Osteocyte (in vitro differentiated cells): ENCODE measurements at regions not wholly inside any gene's neighbourhood (a gene's known extent, or its start where the extent isn't known, plus 50 kb on each side); places are given as distances from the start of the nearest gene placed in this dataset.

ENCODE experiments used
- DNase-seq: peaks from one replicate; pipeline ENCODE4 v3.0.0; 2021; ENCODE audit warnings: mixed read lengths; ENCODE audit not compliant: unreplicated experiment; ENCODE audit errors: extremely low spot score
- H3K27ac Mint-ChIP-seq: one replicate; pipeline ENCODE4 v1.8.0; 2021; ENCODE audit warnings: mild to moderate bottlenecking, mixed read lengths; ENCODE audit not compliant: unreplicated experiment
- H3K27me3 Mint-ChIP-seq: one replicate; pipeline ENCODE4 v1.8.0; 2021; ENCODE audit warnings: mixed read lengths; ENCODE audit not compliant: unreplicated experiment
- H3K36me3 Mint-ChIP-seq: one replicate; pipeline ENCODE4 v1.8.0; 2021; ENCODE audit warnings: mixed read lengths; ENCODE audit not compliant: unreplicated experiment
- H3K4me1 Mint-ChIP-seq: one replicate; pipeline ENCODE4 v1.8.0; 2021; ENCODE audit warnings: mixed read lengths; ENCODE audit not compliant: unreplicated experiment
- H3K4me3 Mint-ChIP-seq: one replicate; pipeline ENCODE4 v1.8.0; 2021; ENCODE audit warnings: mild to moderate bottlenecking, moderate library complexity, mixed read lengths; ENCODE audit not compliant: unreplicated experiment
- H3K9me3 Mint-ChIP-seq: one replicate; pipeline ENCODE4 v1.8.0; 2021; ENCODE audit warnings: mixed read lengths; ENCODE audit not compliant: unreplicated experiment
- TF ChIP-seq, protein P1 (sequence below): fragments of 200-600 bp; sonication (generic); IDR thresholded peaks from 2 replicates; pipeline ENCODE4 v1.5.0; 2021; ENCODE audit warnings: antibody characterized with exemption, mild to moderate bottlenecking, moderate library complexity

DNA sequence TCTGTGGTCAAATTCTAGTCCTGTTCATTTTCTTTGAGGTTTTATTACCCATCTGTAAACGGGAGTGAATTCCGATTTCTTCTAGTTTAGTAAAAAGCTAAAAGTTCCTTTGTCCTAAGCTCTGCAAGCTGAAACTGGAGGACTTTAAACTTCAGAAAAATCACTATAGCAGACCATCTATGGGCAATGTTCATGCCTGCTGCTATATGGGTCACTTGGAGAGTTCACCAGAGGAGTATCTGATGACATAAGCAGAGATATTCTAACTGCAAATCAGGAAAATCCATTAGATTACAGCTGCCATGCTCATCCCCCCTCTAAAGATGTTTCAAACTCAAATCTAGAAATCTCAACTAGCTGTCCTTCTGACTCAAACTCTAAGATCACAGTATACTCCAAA, 193.0 kb upstream of the RTL1 start:
- Mint-ChIP-seq H3K4me1 (peaks cover 8% of the 10 kb centered on the region), H3K4me3 (no peak overlapping the region), H3K27ac (no peak overlapping the region), H3K9me3 (peaks cover 3% of the 10 kb centered on the region), H3K36me3 (no peaks in the 10 kb centered on the region), H3K27me3 (no peaks in the 10 kb centered on the region)
- no peak for DNase-seq
- TF ChIP-seq, protein P1, sequence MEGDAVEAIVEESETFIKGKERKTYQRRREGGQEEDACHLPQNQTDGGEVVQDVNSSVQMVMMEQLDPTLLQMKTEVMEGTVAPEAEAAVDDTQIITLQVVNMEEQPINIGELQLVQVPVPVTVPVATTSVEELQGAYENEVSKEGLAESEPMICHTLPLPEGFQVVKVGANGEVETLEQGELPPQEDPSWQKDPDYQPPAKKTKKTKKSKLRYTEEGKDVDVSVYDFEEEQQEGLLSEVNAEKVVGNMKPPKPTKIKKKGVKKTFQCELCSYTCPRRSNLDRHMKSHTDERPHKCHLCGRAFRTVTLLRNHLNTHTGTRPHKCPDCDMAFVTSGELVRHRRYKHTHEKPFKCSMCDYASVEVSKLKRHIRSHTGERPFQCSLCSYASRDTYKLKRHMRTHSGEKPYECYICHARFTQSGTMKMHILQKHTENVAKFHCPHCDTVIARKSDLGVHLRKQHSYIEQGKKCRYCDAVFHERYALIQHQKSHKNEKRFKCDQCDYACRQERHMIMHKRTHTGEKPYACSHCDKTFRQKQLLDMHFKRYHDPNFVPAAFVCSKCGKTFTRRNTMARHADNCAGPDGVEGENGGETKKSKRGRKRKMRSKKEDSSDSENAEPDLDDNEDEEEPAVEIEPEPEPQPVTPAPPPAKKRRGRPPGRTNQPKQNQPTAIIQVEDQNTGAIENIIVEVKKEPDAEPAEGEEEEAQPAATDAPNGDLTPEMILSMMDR, result no peak

DNA sequence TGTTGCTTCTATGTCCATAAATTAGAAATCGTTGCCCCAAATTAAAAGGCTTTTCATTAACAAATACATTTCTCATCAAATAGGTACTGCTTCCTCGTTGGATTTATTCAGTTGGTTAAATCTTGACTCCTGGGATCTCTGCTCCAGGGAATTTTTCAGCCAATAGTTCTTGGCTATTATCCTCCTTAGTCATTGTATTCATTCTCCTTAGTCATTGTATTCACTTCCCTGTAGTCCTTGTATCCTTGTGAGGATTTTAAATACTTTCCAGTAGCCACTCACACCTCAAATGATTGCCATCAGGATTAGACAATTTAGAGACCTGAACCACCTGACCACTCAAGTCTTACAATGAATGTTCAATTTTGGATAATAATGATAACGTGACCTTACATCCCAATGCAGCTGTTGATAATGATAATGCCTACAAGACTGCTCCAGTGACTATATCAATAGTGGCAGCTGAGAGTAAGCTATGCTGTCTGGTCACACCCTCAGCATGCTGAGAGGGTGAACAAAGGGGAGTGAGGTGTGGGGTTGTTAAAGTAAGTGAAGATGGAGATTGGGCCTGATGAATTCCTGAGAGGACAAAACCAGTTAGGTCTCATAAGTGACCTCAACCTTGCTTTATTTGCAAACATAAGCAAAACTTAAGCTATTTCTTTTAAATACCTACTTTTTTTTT, 193.7 kb upstream of the RTL1 start:
- Mint-ChIP-seq H3K4me1 (peaks cover 7% of the 10 kb centered on the region), H3K27ac (no peak overlapping the region), H3K9me3 (peaks cover 3% of the 10 kb centered on the region), H3K27me3 (no peaks in the 10 kb centered on the region), H3K4me3 (no peak overlapping the region), H3K36me3 (no peaks in the 10 kb centered on the region)
- TF ChIP-seq, protein P1, result no peak
- DNase-seq, result no peak

DNA sequence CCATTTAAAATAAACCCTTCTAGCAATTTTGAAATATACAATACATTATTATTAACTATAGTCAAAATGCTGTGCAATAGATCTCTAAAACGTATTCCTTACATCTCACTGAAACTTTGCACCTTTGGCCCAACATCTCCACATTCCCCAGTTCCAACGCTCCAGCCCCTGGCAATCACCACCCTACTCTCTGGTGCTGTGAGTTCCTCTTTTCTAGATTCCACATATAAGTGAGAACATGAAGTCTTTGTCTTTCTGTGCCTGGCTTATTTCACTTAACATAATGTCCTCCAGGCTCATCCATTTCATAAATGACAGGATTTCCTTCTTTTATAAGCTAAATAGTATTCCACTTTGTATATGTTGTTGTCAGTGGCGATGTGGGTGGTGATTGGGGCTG, 194.7 kb upstream of the RTL1 start:
- H3K27ac Mint-ChIP-seq, result no peak overlapping the region
- H3K4me3 Mint-ChIP-seq, result no peak overlapping the region
- TF ChIP-seq, protein P1, result no peak
- DNase-seq, result no peak
- H3K36me3 Mint-ChIP-seq, result no peaks in the 10 kb centered on the region
- peaks cover 6% of the 10 kb centered on the region for H3K4me1 Mint-ChIP-seq
- no peaks in the 10 kb centered on the region for H3K27me3 Mint-ChIP-seq
- peaks cover 3% of the 10 kb centered on the region for H3K9me3 Mint-ChIP-seq

DNA sequence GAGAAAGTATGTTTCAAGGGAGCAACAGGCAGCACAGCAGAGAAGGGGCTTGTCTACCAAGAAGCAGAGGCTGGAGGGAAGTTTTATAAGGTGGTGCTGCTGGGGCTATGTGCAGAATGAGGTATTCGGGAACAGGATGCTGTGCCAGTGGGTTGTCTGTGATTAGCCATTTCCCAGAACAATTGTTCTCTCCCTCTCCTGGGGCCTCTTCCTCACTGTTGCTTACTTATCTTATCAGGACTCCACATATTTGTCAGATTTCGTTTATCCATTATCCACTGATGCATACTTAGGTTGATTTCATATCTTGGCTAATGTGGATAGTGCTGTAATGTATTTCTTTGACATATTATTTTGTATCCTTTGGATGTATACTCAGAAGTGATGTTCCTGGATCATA, 195.1 kb upstream of the RTL1 start:
- peaks cover 7% of the 10 kb centered on the region for H3K4me1 Mint-ChIP-seq
- H3K9me3 Mint-ChIP-seq, result peaks cover 3% of the 10 kb centered on the region
- no peaks in the 10 kb centered on the region for H3K27me3 Mint-ChIP-seq
- no peak overlapping the region for H3K4me3 Mint-ChIP-seq
- no peak for DNase-seq
- TF ChIP-seq, protein P1, result no peak
- H3K36me3 Mint-ChIP-seq, result no peaks in the 10 kb centered on the region
- no peak overlapping the region for H3K27ac Mint-ChIP-seq

DNA sequence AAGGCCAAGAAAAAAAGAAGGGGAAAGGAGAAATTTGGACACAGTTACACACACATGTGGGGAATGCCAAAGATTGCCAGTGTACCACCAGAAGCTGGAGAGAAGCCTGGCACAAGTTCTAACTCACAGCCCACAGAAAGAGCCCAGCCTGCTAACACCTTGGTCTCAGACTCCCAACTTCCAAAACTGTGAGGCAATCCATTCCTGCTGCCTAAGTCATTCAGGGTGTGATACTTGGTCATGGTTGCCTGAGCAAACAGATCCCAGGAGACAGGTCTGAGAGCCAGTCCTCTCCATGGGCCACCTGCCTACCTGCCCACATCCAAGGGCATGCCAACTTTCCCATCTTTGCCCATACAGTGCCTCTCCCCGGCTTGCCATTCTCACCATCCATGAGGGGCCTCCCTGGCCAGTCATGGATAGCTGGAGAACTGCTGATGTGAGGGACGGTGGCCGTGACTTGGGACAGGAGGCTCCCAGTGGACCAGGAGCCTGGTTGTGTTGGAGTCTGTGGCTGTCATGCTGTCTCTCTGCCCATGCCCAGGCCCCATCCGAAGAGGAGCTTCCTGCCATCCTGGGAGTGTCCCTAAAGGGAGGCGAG, 198.0 kb upstream of the RTL1 start:
- no peak overlapping the region for H3K27ac Mint-ChIP-seq

More for the DNA sequence above, 198.0 kb upstream of the RTL1 start:
- TF ChIP-seq, protein P1, result no peak
- H3K4me3 Mint-ChIP-seq, result no peak overlapping the region
- DNase-seq, result no peak
- H3K27me3 Mint-ChIP-seq, result no peaks in the 10 kb centered on the region
- no peaks in the 10 kb centered on the region for H3K36me3 Mint-ChIP-seq
- peaks cover 9% of the 10 kb centered on the region for H3K4me1 Mint-ChIP-seq
- peaks cover 8% of the 10 kb centered on the region for H3K9me3 Mint-ChIP-seq
